Common myeloid progenitor, CD34-positive (primary cell): ENCODE measurements at regions not wholly inside any gene's neighbourhood (a gene's known extent, or its start where the extent isn't known, plus 50 kb on each side); places are given as distances from the start of the nearest gene placed in this dataset.

Experiments
- CTCF ChIA-PET: fragments of 350-600 bp; sonication (Branson Sonifier 250); formaldehyde crosslinking; loops from one replicate; lab custom pipeline; 2021; ENCODE audit warnings: antibody characterized with exemption; lab: Charles Lee
- POLR2A ChIA-PET: fragments of 350-600 bp; sonication (Branson Sonifier 250); formaldehyde crosslinking; loops from one replicate; lab custom pipeline; 2021; ENCODE audit warnings: antibody characterized with exemption; lab: Charles Lee
- DNase-seq, 3 donors: peaks; one replicate each; pipeline versions ENCODE4 v3.0.0 to v3.0.0-alpha.2; 2013
- H3K27ac ChIP-seq, 2 experiments: 1 replicate in 1 of 2; 2 replicates in 1 of 2; pipeline ENCODE4 v1.7.0; 2013; ENCODE audit warnings: inconsistent platforms in 2 of 2, low read length in 2 of 2, mild to moderate bottlenecking in 2 of 2, low read depth in 1 of 2, moderate library complexity in 1 of 2; ENCODE audit not compliant: severe bottlenecking in 2 of 2, insufficient read depth in 1 of 2, poor library complexity in 1 of 2
- H3K27me3 ChIP-seq, 5 experiments: replicated peaks in 2 of 5; 1 replicate in 3 of 5; 2 replicates in 2 of 5; pipeline versions ENCODE4 v1.6.1 to v1.7.0; 2013; ENCODE audit warnings: low read length in 4 of 5, mild to moderate bottlenecking in 2 of 5, moderate library complexity in 2 of 5, inconsistent platforms in 1 of 5; ENCODE audit not compliant: insufficient read depth in 5 of 5, control insufficient read depth in 4 of 5
- H3K36me3 ChIP-seq, 4 experiments: 1 replicate in 2 of 4; 2 replicates in 2 of 4; pipeline versions ENCODE4 v1.6.1 to v1.7.0; 2013; ENCODE audit warnings: low read length in 3 of 4, control low read depth in 1 of 4, mild to moderate bottlenecking in 1 of 4; ENCODE audit not compliant: control insufficient read depth in 4 of 4, insufficient read depth in 4 of 4
- H3K4me1 ChIP-seq, 4 experiments: 1 replicate in 3 of 4; 2 replicates in 1 of 4; pipeline versions ENCODE4 v1.6.1 to v1.7.1; 2013; ENCODE audit warnings: low read length in 3 of 4, mild to moderate bottlenecking in 3 of 4, control low read depth in 1 of 4, inconsistent platforms in 1 of 4, moderate library complexity in 1 of 4; ENCODE audit not compliant: control insufficient read depth in 4 of 4, insufficient read depth in 4 of 4; ENCODE audit errors: control extremely low read depth in 1 of 4
- H3K4me3 ChIP-seq, 7 experiments: 1 replicate in 4 of 7; 2 replicates in 3 of 7; pipeline versions ENCODE4 v1.5.1 to v1.7.0; 2013; ENCODE audit warnings: mild to moderate bottlenecking in 7 of 7, low read length in 6 of 7, moderate library complexity in 6 of 7, inconsistent platforms in 2 of 7, low read depth in 2 of 7, control low read depth in 1 of 7; ENCODE audit not compliant: insufficient read depth in 4 of 7, control insufficient read depth in 1 of 7; ENCODE audit errors: extremely low read depth in 1 of 7
- H3K9me3 ChIP-seq, 5 experiments: 1 replicate in 4 of 5; 2 replicates in 1 of 5; pipeline versions ENCODE4 v1.6.1 to v1.7.1; 2013; ENCODE audit warnings: low read length in 4 of 5, mild to moderate bottlenecking in 2 of 5, inconsistent platforms in 1 of 5, low read depth in 1 of 5, moderate library complexity in 1 of 5; ENCODE audit not compliant: control insufficient read depth in 4 of 5, insufficient read depth in 2 of 5; ENCODE audit errors: control extremely low read depth in 1 of 5
- WGBS: methylation state at CpG from one replicate; pipeline ENCODE4 v1.1.5; 2013; ENCODE audit not compliant: insufficient coverage; 5-methylcytosine and 5-hydroxymethylcytosine counted together

- WGBS: 100% methylated on average over 1 of the region's 1 CpG
- no peaks in the 10 kb centered on the region for H3K27me3 ChIP-seq
- DNase-seq: no peak
- no peak overlapping the region for H3K4me3 ChIP-seq
- H3K9me3 ChIP-seq: no peaks in the 10 kb centered on the region
- peaks cover 0 to 8% (median 2%) of the 10 kb centered on the region in 4 experiments for H3K4me1 ChIP-seq
- no peak overlapping the region for H3K27ac ChIP-seq
- POLR2A ChIA-PET: no interaction called here
- CTCF ChIA-PET: no interaction called here
- no peaks in the 10 kb centered on the region for H3K36me3 ChIP-seq
Observed at GRCh38 chr15:53404930-53405493, 354.5 kb downstream of the WDR72 start.

- DNase-seq: no peak
- Histone ChIP-seq H3K27me3 (no peaks in the 10 kb centered on the region), H3K4me3 (no peak overlapping the region), H3K4me1 (no peaks in the 10 kb centered on the region), H3K36me3 (no peaks in the 10 kb centered on the region), H3K27ac (no peak overlapping the region), H3K9me3 (no peaks in the 10 kb centered on the region)
- ChIA-PET CTCF (no interaction called here), POLR2A (interaction anchor here (0.5 kb wide), 1 partner anchor 26 kb away, joined by 3 read pairs; no protein-coding TSS in a partner anchor)
- WGBS: no CpG with 5 or more reads among the region's 2 CpGs
Observed at GRCh38 chr15:53401503-53401902, 358.0 kb downstream of the WDR72 start.

GRCh38 chr15:53400986-53401385 is 358.5 kb downstream of the WDR72 start:
- Histone ChIP-seq H3K27ac (no peak overlapping the region), H3K27me3 (no peaks in the 10 kb centered on the region), H3K9me3 (no peaks in the 10 kb centered on the region), H3K36me3 (no peaks in the 10 kb centered on the region), H3K4me3 (no peak overlapping the region), H3K4me1 (no peaks in the 10 kb centered on the region)
- WGBS: 97% methylated on average over 5 of the region's 5 CpGs
- DNase-seq: no peak
- ChIA-PET CTCF (no interaction called here), POLR2A (no interaction called here)

GRCh38 chr15:53397041-53397616 is 362.3 kb downstream of the WDR72 start:
- DNase-seq: no peak
- WGBS: 87% methylated on average over 3 of the region's 3 CpGs
- H3K4me3 ChIP-seq: no peak overlapping the region
- no peak overlapping the region for H3K27ac ChIP-seq
- H3K9me3 ChIP-seq: no peaks in the 10 kb centered on the region
- CTCF ChIA-PET: interaction anchor here (1.7 kb wide), 1 partner anchor 13 kb away, joined by 5 read pairs; no protein-coding TSS in a partner anchor
- H3K4me1 ChIP-seq: peaks cover 0 to 2% (median 0%) of the 10 kb centered on the region in 4 experiments
- POLR2A ChIA-PET: no interaction called here
- no peaks in the 10 kb centered on the region for H3K36me3 ChIP-seq
- H3K27me3 ChIP-seq: no peaks in the 10 kb centered on the region

- Histone ChIP-seq H3K4me3 (no peak overlapping the region), H3K27ac (no peak overlapping the region), H3K27me3 (no peaks in the 10 kb centered on the region), H3K9me3 (no peaks in the 10 kb centered on the region), H3K36me3 (no peaks in the 10 kb centered on the region), H3K4me1 (peaks cover 0 to 2% (median 0%) of the 10 kb centered on the region in 4 experiments)
- 94% methylated on average over 2 of the region's 2 CpGs for WGBS
- CTCF ChIA-PET: interaction anchor here (1.7 kb wide), 1 partner anchor 11 kb away, joined by 5 read pairs; no protein-coding TSS in a partner anchor
- DNase-seq: no peak
- POLR2A ChIA-PET: no interaction called here
Observed at GRCh38 chr15:53395871-53396270, 363.6 kb downstream of the WDR72 start.

- H3K9me3 ChIP-seq: no peaks in the 10 kb centered on the region
- WGBS: no CpG with 5 or more reads among the region's 1 CpG
- CTCF ChIA-PET: no interaction called here
Observed at GRCh38 chr15:53390549-53390948, 368.9 kb downstream of the WDR72 start.

GRCh38 chr15:53389271-53390037 is 370.0 kb downstream of the WDR72 start:
- POLR2A ChIA-PET: no interaction called here
- Histone ChIP-seq H3K27me3 (no peaks in the 10 kb centered on the region), H3K4me1 (peaks cover 0 to 2% (median 0%) of the 10 kb centered on the region in 4 experiments), H3K4me3 (no peak overlapping the region), H3K9me3 (no peaks in the 10 kb centered on the region), H3K36me3 (no peaks in the 10 kb centered on the region), H3K27ac (no peak overlapping the region)
- CTCF ChIA-PET: no interaction called here
- DNase-seq: no peak
- 100% methylated on average over 9 of the region's 15 CpGs for WGBS

More at GRCh38 chr15:53390549-53390948, 368.9 kb downstream of the WDR72 start:
- Histone ChIP-seq H3K4me3 (no peak overlapping the region), H3K27ac (no peak overlapping the region), H3K27me3 (no peaks in the 10 kb centered on the region), H3K36me3 (no peaks in the 10 kb centered on the region), H3K4me1 (peaks cover 0 to 2% (median 0%) of the 10 kb centered on the region in 4 experiments)
- DNase-seq: no peak
- POLR2A ChIA-PET: no interaction called here
